SK-N-SH (cell line): ENCODE measurements at regions not wholly inside any gene's neighbourhood (a gene's known extent, or its start where the extent isn't known, plus 50 kb on each side); places are given as distances from the start of the nearest gene placed in this dataset.

Source experiments
- CTCF ChIA-PET: fragments of 300-600, 350-600 bp; formaldehyde crosslinking; extraction: SDS; loops from one replicate; lab custom pipeline; 2021; lab: Yijun Ruan, JAX
- POLR2A ChIA-PET: fragments of 350-600 bp; sonication (Branson Sonifier 250); formaldehyde crosslinking; extraction: SDS; loops from one replicate; lab custom pipeline; 2020; ENCODE audit warnings: antibody characterized with exemption, inconsistent platforms; lab: Yijun Ruan, JAX
- DNase-seq: peaks from one replicate; pipeline ENCODE4 v3.0.0; 2012
- H2AFZ ChIP-seq: fragments of 200-600 bp; sonication (generic); 2 replicates; pipeline ENCODE4 v1.8.1; 2016; ENCODE audit warnings: antibody characterized with exemption, mild to moderate bottlenecking, low read depth
- H3F3A ChIP-seq: fragments of 200-600 bp; sonication (generic); replicated peaks from 2 replicates; pipeline ENCODE3; 2016; ENCODE audit warnings: antibody characterized with exemption, mild to moderate bottlenecking; ENCODE audit not compliant: insufficient read depth
- H3K27ac ChIP-seq, 2 experiments: fragments of 200-500 bp in 1 of 2; fragments of 200-600 bp in 1 of 2; sonication (Bioruptor generic) in 1 of 2; sonication (generic), shearing (Covaris generic) in 1 of 2; 2 replicates each; pipeline versions ENCODE4 v1.5.1 to v1.6.1; 2014 to 2016; ENCODE audit warnings: low read depth in 2 of 2, inconsistent platforms in 1 of 2, low read length in 1 of 2, mild to moderate bottlenecking in 1 of 2, mixed read lengths in 1 of 2
- H3K27me3 ChIP-seq: fragments of 200-600 bp; sonication (generic), shearing (Covaris generic); 2 replicates; pipeline ENCODE4 v1.6.1; 2016; ENCODE audit warnings: mixed run types; ENCODE audit not compliant: insufficient read depth
- H3K36me3 ChIP-seq, 2 experiments: fragments of 200-500 bp in 1 of 2; fragments of 200-600 bp in 1 of 2; sonication (Bioruptor generic) in 1 of 2; sonication (generic) in 1 of 2; replicated peaks in 1 of 2; 2 replicates each; pipeline versions ENCODE3 to v1.5.1; 2014 to 2016; ENCODE audit warnings: low read length in 1 of 2, mild to moderate bottlenecking in 1 of 2; ENCODE audit not compliant: insufficient read depth in 2 of 2, control insufficient read depth in 1 of 2
- H3K4me1 ChIP-seq, 2 experiments: fragments of 200-500 bp in 1 of 2; fragments of 200-600 bp in 1 of 2; sonication (Bioruptor generic) in 1 of 2; sonication (generic), shearing (Covaris generic) in 1 of 2; 2 replicates each; pipeline versions ENCODE4 v1.5.1 to v1.6.1; 2014 to 2016; ENCODE audit warnings: low read depth in 1 of 2, low read length in 1 of 2, mixed run types in 1 of 2; ENCODE audit not compliant: insufficient read depth in 2 of 2, control insufficient read depth in 1 of 2
- H3K4me2 ChIP-seq: fragments of 200-600 bp; sonication (generic), shearing (Covaris generic); 2 replicates; pipeline ENCODE4 v1.6.1; 2017; ENCODE audit warnings: mixed run types
- H3K4me3 ChIP-seq, 2 experiments: fragments of 200-500 bp in 1 of 2; fragments of 200-600 bp in 1 of 2; sonication (Bioruptor generic) in 1 of 2; sonication (generic), shearing (Covaris generic) in 1 of 2; 2 replicates each; pipeline versions ENCODE4 v1.5.1 to v1.8.1; 2014 to 2016; ENCODE audit warnings: low read depth in 2 of 2, inconsistent platforms in 1 of 2, low read length in 1 of 2, mild to moderate bottlenecking in 1 of 2, mixed read lengths in 1 of 2, moderate library complexity in 1 of 2
- H3K79me2 ChIP-seq: fragments of 200-600 bp; sonication (generic); 2 replicates; pipeline ENCODE4 v1.8.1; 2017; ENCODE audit warnings: mild to moderate bottlenecking; ENCODE audit not compliant: insufficient read depth
- H3K9ac ChIP-seq: fragments of 200-600 bp; sonication (generic); 2 replicates; pipeline ENCODE4 v1.6.1; 2017; ENCODE audit warnings: mixed run types
- H3K9me2 ChIP-seq: fragments of 200-600 bp; sonication (generic); 2 replicates; pipeline ENCODE4 v1.6.1; 2017; ENCODE audit warnings: mixed run types
- H3K9me3 ChIP-seq: fragments of 200-600 bp; sonication (generic); 2 replicates; pipeline ENCODE4 v1.6.1; 2017; ENCODE audit warnings: mixed run types, mild to moderate bottlenecking, moderate library complexity
- H4K20me1 ChIP-seq: fragments of 200-600 bp; sonication (generic); 2 replicates; pipeline ENCODE4 v1.6.1; 2017; ENCODE audit warnings: mild to moderate bottlenecking, mixed run types; ENCODE audit not compliant: insufficient read depth
- CHD2 ChIP-seq: fragments of 150-350 bp; IDR thresholded peaks from 2 replicates; pipeline ENCODE4 v1.6.1; 2018; ENCODE audit warnings: low read length; ENCODE audit not compliant: partially characterized antibody
- ELF1 ChIP-seq: IDR thresholded peaks from 2 replicates; pipeline ENCODE4 v1.4.0; 2012
- EP300 ChIP-seq, 2 experiments: IDR thresholded peaks; 2 replicates each; pipeline versions ENCODE4 v1.4.0 to v1.6.1; 2012; ENCODE audit warnings: borderline replicate concordance in 1 of 2, low read depth in 1 of 2, low read length in 1 of 2
- FOXM1 ChIP-seq: IDR thresholded peaks from 2 replicates; pipeline ENCODE4 v1.4.0; 2012; ENCODE audit warnings: low read depth, mild to moderate bottlenecking
- GATA2 ChIP-seq: sonication (generic); formaldehyde crosslinking; IDR thresholded peaks from 2 replicates; pipeline ENCODE4 v1.5.0; 2020; ENCODE audit warnings: mild to moderate bottlenecking, missing genetic modification reagents
- IRF3 ChIP-seq: fragments of 150-350 bp; IDR thresholded peaks from 2 replicates; pipeline ENCODE4 v1.6.1; 2016; ENCODE audit warnings: mild to moderate bottlenecking, low read depth, low read length
- JUND ChIP-seq: IDR thresholded peaks from 2 replicates; pipeline ENCODE4 v1.4.0; 2012
- RCOR1 ChIP-seq: fragments of 150-350 bp; IDR thresholded peaks from 2 replicates; pipeline ENCODE4 v1.6.1; 2017; ENCODE audit warnings: antibody characterized with exemption, low read length
- REST ChIP-seq: IDR thresholded peaks from 2 replicates; pipeline ENCODE4 v1.6.1; 2012; ENCODE audit warnings: mild to moderate bottlenecking, low read depth, low read length, moderate library complexity
- RFX5 ChIP-seq: IDR thresholded peaks from 2 replicates; pipeline ENCODE4 v1.6.1; 2012; ENCODE audit warnings: mild to moderate bottlenecking, improper control_type of control experiment, low read length
- SIN3A ChIP-seq: IDR thresholded peaks from 2 replicates; pipeline ENCODE4 v1.6.1; 2012; ENCODE audit warnings: low read depth, mild to moderate bottlenecking, low read length, moderate library complexity, borderline replicate concordance
- TCF12 ChIP-seq: IDR thresholded peaks from 2 replicates; pipeline ENCODE4 v1.4.0; 2012
- TEAD4 ChIP-seq: IDR thresholded peaks from 2 replicates; pipeline ENCODE4 v1.4.0; 2012; ENCODE audit warnings: mild to moderate bottlenecking, borderline replicate concordance; ENCODE audit not compliant: insufficient read depth
- USF1 ChIP-seq: IDR thresholded peaks from 2 replicates; pipeline ENCODE4 v1.4.0; 2012; ENCODE audit warnings: low read depth, borderline replicate concordance
- USF2 ChIP-seq: fragments of 150-350 bp; IDR thresholded peaks from 2 replicates; pipeline ENCODE4 v1.6.1; 2017; ENCODE audit warnings: antibody characterized with exemption, low read length, low read depth, borderline replicate concordance
- WGBS: methylation state at CpG from one replicate; pipeline ENCODE4 v1.1.6; 2017; ENCODE audit warnings: low lambda C conversion rate; 5-methylcytosine and 5-hydroxymethylcytosine counted together

GRCh38 chr9:11871852-11872251 lies 821.3 kb upstream of the TYRP1 start:
- no peaks in the 10 kb centered on the region for H3K79me2 ChIP-seq
- no peaks in the 10 kb centered on the region for H4K20me1 ChIP-seq
- H3K9me3 ChIP-seq, result no peaks in the 10 kb centered on the region
- TF ChIP-seq FOXM1 (no peak), GATA2 (CRISPR knock-in tag) (no peak), SIN3A (no peak), USF1 (no peak), RCOR1 (no peak), CHD2 (no peak)
- H3K36me3 ChIP-seq, result no peaks in the 10 kb centered on the region
- no peaks in the 10 kb centered on the region for H3K27me3 ChIP-seq
- no peak overlapping the region for H3K4me3 ChIP-seq
- H3K9me2 ChIP-seq, result no peaks in the 10 kb centered on the region
- no peak overlapping the region for H3K9ac ChIP-seq
- 8% methylated on average over 5 of the region's 5 CpGs for WGBS
- ChIA-PET POLR2A (no interaction called here), CTCF (interaction anchor here (0.7 to 0.9 kb wide), 2 partner anchors 64 to 105 kb away, joined by 3 read pairs; no protein-coding TSS in a partner anchor)
- H3K4me1 ChIP-seq, result no peaks in the 10 kb centered on the region
- DNase-seq, result no peak
- H3K4me2 ChIP-seq, result no peak overlapping the region
- no peaks in the 10 kb centered on the region for H3F3A ChIP-seq
- H3K27ac ChIP-seq, result no peak overlapping the region
- no peak overlapping the region for H2AFZ ChIP-seq

GRCh38 chr9:11872471-11872870 lies 820.7 kb upstream of the TYRP1 start:
- WGBS, result 3% methylated on average over 1 of the region's 1 CpG
- no peak for DNase-seq
- H3K36me3 ChIP-seq, result no peaks in the 10 kb centered on the region
- no peaks in the 10 kb centered on the region for H3K9me3 ChIP-seq
- H3K27ac ChIP-seq, result no peak overlapping the region
- H3F3A ChIP-seq, result no peaks in the 10 kb centered on the region
- no peaks in the 10 kb centered on the region for H3K4me1 ChIP-seq
- H3K27me3 ChIP-seq, result no peaks in the 10 kb centered on the region
- no peak overlapping the region for H2AFZ ChIP-seq
- ChIA-PET CTCF (interaction anchor here (0.9 kb wide), 1 partner anchor 64 kb away, joined by 3 read pairs; no protein-coding TSS in a partner anchor), POLR2A (no interaction called here)
- H3K4me2 ChIP-seq, result no peak overlapping the region
- no peaks in the 10 kb centered on the region for H3K9me2 ChIP-seq
- H3K9ac ChIP-seq, result no peak overlapping the region
- TF ChIP-seq SIN3A (no peak), USF2 (no peak), GATA2 (CRISPR knock-in tag) (no peak), REST (no peak), TCF12 (no peak), EP300 (IDR thresholded peaks at IDR 0.05; ENCODE audit: borderline replicate concordance in 1 of 2, low read depth in 1 of 2, low read length in 1 of 2) (no peak), RFX5 (no peak), ELF1 (no peak), RCOR1 (no peak), IRF3 (no peak), JUND (no peak), TEAD4 (no peak), CHD2 (no peak)
- no peaks in the 10 kb centered on the region for H4K20me1 ChIP-seq
- H3K4me3 ChIP-seq, result no peak overlapping the region
- H3K79me2 ChIP-seq, result no peaks in the 10 kb centered on the region
